ENCODE measurements at regions not wholly inside any gene's neighbourhood (a gene's known extent, or its start where the extent isn't known, plus 50 kb on each side); places are given as distances from the start of the nearest gene placed in this dataset.

GRCh38 chr12:59182658-59183455 lies 262.6 kb upstream of the LRIG3 start:
- TF ChIP-seq CTCF (conservative IDR thresholded peaks at IDR 0.05) (no peak), EZH2 (IDR thresholded peaks at IDR 0.05; ENCODE audit: low read depth) (no peak)
